ENCODE measurements at regions not wholly inside any gene's neighbourhood (a gene's known extent, or its start where the extent isn't known, plus 50 kb on each side); places are given as distances from the start of the nearest gene placed in this dataset.
"Not testable (repeated sequence)": the region's sequence is repeated elsewhere in the genome, so short reads cannot be mapped to it uniquely, and the experiment has no call there.

DNA sequence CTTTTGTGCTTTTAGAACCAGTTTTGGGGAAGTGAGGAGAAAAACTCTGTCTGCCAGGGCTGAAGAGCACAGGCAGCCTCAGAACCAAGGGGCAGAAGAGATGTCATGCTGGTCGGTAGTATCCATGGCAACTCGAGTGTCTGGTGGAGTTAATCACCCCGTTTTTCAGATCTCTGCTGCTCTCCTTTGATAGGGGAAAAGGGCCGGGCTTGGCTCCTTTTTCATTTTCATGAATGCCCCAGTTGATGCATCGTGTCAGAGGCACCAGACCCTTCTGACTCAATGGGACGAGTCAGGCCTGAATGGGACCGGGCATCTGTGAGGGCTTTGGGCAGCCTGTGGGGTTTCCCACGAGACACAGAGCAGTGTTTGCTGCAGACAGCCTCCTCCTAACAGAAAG is 304.6 kb downstream of the ABCC12 start:
- DNase-seq: peak; percentile 9

DNA sequence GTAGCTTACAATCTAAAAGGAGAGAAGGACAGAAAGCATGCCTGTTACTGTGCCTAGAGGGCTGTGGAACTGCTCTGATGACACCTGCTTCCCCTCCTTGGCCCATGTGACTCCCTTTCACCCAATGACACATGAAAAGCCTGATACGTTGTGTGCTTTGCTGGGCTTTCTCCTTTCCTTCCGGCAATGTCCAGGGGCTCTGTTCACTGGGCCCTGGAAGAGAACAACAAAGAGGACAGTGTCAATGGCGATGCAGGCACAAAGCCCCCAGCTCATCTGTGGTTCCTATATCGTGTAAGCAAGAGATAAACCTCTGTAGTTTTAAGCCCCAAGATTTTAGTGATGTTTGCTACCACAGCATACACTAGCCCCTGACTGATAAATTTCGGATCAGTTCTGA is 306.1 kb downstream of the ABCC12 start:
- no peak for DNase-seq

DNA sequence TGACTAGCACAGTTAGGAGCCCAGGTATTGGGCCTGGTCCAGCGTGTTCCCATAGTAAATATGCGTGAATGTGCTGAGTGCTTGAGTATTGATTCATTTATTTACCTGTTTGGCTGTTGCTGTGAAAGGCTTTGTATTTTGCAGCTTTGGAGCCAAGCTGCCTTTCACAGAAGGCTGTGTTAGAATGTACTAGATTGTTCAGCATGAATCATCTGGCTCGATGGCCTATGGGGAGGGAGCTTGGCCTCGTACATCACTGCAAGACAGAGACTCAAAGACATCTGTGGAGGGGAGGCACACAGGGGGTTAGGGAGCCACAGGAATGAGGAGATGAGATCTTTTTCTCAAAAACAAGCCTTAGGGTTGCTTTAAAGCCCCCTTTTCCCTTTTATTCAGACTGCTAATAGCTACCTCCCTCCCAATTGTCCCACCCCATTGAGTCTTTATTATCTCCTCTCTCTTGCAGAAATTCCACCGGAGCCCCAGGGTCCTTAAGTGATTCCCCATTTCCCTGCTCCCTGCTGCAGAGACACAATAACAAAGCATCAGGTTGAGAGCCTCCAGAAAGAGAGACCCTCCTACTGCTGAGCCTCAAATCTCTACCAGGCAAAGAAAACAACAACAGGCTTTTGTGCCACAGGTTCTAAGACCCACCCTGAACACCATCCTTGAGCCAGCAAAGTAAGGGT is 307.2 kb downstream of the ABCC12 start:
- DNase-seq: peak; percentile 69

DNA sequence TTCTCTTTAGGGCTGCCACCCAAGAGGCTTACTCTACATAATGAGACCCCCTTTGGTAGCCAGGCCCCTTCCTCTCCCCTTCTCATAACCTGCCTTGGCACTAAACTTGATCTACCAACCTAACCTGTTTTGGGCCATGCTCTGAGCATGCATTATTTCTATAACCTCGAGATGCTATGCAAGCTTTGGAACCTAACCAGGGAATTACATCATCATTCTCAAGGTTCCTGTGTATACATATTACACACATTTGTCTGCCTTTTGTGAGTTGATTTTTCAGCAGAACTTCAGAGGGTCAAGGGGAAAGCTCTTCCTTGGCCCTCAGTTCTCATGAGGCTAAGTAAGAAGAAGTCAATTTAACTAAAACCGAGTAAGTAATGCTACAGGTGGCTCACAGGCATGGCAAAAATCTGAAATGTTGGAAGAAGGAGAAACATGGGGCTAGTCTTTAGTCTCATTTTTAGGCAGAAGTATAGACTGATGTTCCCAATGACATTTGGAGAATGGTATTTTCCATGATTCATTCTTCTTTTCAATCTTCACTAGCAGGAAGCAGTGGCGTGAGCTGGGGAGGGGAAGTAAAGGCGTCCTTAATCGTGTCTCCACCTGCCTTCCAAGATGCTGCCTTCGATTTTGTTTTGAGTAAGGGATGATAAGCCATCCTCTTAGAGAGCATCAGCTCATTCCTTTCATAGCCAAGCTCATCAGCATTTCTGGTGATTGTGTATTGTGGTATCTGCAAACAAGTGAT is 308.4 kb downstream of the ABCC12 start:
- DNase-seq: no peak

DNA sequence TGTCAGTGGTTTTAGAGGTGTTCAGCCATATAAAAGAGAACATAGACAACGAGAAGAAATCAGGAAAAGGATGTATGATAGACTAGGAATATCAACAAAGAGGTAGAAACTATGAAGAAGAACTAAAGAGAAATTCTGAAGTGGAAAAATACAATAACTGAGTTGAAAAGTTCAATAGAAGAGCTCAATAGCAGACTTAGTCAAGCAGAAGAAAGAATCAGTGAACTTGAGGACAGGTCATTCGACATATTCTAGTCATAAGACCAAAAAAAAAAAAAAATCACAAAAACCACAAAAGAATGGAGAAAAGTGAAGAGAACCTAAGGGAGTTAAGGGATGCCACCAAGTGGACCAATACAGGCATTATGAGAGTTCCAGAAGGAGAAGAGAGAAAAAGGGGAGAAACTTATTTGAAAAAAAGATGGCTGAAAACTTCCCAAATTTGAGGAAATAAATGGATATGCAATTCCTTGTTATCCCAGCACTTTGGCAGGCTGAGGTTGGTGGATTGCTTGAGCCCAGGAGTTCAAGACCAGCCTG is 321.2 kb downstream of the ABCC12 start:
- no peak for DNase-seq

DNA sequence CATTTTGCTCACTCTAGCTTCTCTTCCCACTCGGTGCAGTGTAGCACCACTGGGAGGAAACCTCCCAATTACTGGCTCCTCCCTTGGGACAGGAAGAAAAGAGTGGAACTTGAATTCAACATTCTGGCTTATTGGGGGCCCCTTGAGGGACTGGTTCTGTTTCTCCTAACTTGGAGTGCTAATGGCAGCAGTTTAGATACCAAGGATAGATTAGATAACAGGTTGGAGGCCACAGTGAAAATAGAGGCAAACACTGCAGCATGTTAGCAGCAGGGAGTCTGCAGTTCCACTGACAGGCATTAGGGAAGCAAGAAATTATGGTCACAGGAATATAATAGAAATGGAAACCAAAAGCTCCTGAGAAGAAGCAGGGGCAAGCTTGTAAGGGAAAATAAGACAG is 322.0 kb downstream of the ABCC12 start:
- DNase-seq: no peak

DNA sequence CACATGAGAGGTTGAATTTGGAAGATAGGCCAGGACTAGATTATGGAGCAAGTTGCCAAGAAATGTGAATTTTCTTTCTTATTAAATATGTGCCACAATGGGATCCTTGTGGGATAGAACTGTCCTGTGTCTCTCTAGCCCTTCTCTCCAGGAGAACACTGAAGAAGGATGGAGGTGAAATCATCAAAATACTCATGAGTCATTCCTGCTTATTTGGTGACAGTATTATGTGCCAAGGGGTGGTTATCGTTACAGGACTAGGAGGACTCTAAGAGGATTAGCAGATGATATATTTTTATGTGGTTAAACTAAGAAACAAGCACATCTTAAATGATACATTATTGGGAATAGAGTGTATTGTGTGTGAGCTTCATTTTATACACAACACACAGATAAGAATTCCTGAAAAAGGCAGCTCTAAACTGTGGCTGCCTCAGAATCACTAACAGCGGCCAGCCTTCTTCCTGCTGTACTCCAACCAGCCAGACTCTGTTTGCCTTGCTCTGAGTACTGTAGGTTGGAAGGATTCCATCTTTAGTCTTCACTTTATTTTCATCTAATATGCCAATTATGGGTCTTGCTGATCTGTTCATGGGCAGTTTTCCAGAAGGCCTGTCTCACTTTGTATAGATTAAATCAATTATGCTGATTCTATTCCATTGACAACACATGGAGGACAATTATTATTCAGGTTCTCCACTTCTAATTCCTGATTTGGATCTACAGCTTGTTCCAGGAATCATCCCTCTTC is 325.8 kb downstream of the ABCC12 start:
- no peak for DNase-seq

DNA sequence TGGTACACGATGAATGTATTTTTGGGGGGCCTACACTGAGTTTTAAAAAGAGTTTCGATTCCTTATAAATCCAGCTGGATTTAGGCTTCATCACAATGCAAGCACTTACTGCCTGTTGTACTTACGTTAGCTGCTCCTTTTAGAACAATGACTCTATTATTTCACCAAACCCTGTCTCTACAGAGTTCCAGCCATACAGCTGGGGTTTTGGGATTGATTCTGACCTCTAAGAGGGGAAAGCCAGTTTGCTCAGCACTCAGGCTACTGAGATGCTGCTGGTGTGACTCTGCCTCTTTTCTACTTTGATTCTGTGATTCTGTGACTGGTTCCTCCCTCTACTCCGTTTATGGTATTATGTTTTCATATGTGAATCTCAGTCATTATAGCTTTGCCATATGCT is 329.7 kb downstream of the ABCC12 start:
- peak; percentile 51 for DNase-seq

DNA sequence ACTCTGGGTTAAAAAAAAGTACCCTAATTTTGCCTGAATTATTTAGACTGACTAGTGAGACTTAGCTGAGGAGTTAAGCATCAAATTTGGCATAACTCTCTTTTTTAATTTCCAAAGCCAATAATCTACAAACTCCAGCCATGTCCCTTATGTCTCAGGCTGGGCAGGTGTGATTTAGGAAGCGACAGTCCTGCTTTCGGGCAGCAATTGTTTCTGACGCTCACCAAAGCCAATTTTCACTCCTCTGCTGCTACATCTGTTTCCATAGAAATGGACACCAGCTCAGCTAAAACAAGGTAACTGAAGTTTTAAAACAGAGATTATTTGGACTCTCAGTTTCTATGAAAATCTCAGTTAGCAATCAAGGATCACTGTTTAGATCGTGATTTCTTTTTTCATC is 338.7 kb downstream of the ABCC12 start:
- DNase-seq: no peak

DNA sequence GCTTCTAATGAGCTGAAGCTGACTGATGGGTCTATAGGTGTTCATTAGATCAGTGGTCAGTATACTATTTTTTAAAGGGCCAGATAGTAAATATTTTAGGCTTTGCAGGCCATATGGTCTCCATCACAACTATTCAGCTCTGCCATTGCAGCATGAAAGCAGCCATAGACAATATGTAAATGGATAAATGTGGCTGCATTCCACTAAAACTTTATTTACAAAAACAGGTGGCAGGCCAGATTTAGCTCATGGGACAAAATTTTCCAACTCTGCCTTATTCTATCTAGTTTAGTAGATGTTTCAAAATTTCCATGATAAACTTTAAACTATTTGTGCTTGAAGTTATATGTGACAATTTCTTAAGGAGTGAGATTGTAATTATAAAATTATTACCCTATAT is 339.3 kb downstream of the ABCC12 start:
- no peak for DNase-seq

DNA sequence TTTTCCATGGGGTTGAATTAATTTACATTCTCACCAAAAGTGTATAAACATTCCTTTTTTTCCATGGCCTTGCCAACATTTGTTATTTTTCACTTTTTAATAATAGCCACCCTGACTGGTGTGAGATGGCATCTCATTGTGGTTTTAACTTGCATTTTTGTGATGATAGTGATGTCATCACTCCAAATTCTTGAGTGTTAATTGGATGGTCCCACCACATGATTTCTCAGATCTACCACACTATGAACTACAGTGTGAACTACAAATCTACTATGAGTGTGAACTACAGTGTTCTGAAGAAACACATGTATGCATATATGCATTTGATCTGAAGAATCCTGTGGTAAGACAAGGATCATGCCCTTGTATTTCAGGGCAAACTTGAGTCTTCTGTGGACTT is 340.1 kb downstream of the ABCC12 start:
- DNase-seq: no peak

DNA sequence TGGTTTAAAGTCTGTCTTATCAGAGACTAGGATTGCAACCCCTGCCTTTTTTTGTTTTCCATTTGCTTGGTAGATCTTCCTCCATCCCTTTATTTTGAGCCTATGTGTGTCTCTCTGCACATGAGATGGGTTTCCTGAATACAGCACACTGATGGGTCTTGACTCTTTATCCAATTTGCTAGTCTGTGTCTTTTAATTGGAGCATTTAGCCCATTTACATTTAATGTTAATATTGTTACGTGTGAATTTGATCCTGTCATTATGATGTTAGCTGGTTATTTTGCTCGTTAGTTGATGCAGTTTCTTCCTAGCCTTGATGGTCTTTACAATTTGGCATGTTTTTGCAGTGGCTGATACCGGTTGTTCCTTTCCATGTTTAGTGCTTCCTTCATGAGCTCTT is 344.0 kb downstream of the ABCC12 start:
- DNase-seq: not testable (repeated sequence)

DNA sequence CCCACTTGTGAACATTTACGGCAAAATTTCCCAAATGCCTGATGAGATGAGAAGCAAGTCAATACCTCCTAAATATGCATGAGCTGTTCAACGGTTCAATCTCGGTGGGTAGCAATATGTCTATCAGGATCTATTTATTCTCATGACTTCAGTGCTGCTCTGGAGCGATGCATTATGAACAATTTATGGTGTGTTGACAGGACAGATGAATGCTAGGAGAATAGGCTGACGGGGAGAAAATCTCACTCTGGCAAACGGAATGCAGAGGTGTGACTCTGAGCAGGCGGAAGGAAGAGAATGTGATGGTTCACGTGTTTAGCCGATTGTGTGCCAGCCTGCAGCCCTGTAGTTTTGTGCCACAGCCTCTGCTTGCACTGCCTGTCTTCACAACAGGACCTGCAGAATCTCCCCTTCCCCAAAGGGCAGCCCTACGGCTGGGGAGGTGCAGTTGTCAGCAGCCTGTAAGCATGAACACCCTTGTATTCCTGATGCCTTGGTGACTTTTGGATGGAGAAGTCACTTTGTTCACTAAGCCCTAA is 345.2 kb downstream of the PHKB start:
- DNase-seq: no peak

DNA sequence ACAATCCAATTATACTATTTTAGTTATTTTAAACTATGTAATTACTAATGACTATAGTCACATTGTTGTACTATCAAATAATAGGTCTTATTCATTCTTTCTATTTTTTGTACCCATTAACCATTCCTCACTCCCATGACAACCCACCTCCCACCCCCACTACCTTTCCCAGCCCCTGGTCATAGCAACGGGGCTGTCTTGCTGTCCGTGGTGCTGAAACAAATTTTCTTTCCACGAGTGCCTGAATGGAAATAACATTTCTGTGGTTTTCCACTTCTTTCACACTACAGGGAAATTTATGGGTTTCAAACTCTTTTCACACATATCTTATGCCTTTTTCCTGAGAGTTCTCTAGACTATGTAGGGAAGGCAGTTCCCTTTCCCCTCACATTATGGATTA is 326.6 kb downstream of the PHKB start:
- DNase-seq: no peak

DNA sequence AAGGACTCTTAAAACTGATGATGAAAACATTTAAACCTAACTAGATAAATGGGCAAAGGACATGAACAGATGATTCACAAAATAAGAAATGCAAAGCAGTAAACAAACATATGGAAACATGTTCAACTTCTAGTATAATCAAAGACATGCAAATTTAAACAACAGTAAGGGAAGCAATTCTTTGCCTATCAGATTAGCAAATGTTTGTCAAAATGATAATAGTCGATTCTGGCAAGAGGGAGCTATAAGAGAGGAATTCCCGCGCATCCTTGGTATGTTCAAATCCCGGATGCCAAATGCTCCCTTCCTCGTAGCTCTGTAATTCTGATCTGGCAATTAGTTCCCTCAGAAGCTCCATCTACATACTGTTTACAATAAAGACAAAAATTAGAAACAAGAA is 320.5 kb downstream of the PHKB start:
- DNase-seq: no peak

DNA sequence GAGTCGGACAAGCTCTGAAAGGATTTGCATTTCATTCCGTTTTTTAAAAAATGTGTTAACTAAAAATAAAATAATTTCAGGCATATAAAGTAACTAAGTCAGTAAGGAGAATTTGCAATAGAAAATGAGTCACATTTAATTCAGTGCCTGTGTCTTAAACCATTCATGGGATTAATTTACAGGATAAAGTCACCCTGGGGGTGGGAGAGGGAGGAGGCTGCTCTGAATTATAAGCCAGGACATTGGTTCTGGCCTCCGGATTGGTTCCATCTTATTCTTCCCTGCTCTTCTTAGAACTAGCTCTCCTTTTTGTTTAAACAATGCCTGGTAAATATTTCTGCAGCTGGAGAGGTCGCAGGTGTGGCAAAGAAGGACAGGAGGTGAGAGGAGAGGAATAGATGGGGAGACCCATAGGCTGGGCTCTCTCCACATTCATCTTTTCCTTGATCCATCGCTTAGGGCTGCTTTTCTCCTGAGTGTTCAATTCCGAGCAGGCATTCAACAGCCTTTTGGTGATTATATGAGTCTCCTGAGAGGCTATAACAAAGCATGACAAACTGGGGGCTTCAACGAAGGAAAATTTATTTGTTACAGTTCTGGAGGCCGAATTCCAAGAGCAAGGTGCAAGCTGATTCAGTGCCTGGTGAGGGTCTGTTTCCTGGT is 319.2 kb downstream of the PHKB start:
- DNase-seq: no peak

DNA sequence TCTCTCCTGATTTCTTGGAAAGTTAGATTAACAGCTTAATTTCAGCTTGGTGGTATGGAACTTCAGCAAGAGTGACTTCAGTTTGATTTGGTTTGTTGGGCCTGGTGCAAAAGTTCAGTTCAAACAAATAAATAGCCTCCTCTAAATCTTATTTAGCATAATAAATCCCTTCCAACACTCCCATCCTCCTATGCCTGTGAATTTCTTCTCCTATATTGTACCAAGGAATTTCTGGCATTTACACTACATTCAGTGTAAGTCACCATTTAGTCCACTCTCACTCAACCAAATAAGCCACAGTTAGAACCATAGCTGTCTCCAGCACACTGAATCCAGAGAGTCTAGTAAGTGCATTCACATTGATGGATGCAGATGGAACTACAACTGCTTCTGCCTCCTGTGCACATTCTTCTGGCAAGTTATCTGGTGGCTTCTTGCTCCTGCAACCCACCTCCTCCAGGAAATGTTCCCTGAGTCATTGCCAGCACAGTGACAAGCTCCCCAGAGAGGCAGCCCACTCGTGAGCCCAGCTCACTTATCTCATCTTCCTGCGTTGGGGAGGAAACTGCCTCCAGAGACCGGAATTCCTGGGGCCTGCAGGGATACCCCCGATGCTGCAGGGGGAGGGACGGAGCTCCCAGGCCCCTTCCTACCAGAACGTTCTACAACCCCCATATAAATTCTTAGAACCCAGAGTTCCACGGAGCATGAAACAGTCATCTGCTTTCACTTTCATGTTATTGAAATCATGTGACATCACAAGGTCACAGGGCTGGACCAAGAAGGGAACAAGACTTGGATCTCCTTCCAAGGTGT is 318.3 kb downstream of the PHKB start:
- DNase-seq: no peak

DNA sequence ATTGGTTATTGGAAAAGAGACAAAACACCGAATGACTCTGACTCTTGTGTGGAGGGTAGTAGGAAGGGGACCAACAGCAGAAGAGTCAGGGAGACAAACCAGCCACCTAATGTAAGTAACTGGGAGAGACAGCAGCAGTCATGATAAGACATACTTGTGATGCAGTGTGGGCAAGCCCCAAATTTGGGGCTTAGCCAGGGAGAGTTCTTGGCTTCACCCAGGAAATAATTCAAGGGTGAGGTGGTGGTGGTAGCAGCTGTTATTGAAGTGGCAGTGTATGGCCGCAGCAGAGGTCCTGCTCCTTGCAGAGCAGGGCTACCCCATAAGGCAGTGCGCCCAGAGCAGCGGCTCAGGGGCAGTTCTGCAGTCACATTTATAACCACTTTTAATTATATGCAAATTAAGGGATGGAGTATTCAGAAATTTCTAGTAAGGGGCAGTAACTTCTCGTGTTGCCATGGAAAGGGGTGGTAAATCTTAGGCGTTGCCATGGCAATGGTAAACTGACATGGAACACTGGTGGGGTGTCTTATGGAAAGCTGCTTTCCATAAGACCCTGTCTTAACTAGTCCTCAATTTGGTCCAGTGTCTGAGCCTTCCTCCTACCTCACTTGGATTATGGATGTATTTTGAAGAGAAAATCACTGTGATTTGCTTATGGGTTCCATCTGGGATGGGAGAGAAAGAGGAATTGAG is 317.1 kb downstream of the PHKB start:
- no peak for DNase-seq

DNA sequence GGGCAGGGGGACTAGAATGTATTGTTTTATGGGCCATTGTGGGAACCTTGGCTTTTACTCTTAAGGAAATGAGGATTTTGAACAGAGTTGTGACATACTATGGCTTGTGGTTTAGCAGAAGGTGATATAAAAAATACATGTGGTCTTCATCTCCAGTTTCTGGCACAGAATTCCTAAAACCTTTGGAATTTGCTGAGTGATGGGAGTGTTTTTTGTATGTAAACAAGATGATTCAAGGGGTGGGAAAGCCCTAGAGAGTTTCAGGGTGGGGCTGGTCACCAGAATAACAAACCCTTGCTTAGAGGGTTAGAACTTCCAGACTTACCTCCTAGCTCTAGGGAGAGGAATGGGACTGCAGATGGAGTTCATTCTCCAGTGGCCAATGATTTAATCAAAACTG is 316.1 kb downstream of the PHKB start:
- DNase-seq: no peak

DNA sequence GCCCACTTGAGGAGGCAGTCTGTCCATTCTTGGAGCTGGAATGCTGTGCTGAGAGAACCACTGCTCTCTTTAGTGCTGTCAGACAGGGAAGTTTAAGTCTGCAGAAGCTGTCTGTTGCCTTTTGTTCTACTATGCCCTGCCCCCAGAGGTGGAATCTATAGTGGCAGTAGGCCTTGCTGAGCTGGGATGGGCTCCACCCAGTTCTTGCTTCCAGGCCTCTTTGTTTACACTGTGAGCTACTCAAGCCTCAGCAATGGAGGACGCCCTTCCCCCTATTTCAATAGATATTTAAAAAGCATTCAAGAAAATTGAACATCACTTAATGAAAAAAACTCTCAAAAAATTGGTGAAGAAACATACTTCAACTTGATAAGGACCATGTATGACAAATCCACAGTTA is 313.5 kb downstream of the PHKB start:
- DNase-seq: no peak

DNA sequence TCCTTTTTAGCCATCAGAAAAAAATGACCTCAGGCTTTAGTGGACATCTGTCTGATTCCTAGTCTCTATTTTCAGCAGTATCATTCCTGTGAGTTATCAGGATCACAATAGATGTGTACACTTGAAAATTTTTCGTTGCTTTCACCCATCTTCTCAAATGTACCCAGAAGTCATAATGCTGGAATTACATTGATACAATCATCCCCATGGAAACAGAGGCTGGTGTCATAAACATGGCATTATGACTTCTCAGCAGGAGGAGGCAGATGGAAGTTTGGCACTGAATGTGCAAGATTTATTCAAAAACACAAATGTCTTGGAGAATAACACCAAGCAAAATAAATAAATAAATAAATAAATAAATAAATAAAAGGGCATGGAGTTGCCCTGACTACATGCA is 292.5 kb downstream of the PHKB start:
- DNase-seq: no peak

Measured in midbrain (tissue), 1 donor.